Thoracic aorta (tissue), 2 donors: ENCODE measurements at regions not wholly inside any gene's neighbourhood (a gene's known extent, or its start where the extent isn't known, plus 50 kb on each side); places are given as distances from the start of the nearest gene placed in this dataset.

Experiments
- ATAC-seq: fragments of 150-250 bp; one replicate; pipeline ENCODE4 v1.8.0; 2017; ENCODE audit warnings: low read depth; ENCODE audit not compliant: insufficient number of reproducible peaks, low FRiP score
- DNase-seq: peaks from one replicate; pipeline ENCODE4 v3.0.0-alpha.2; 2020; ENCODE audit warnings: low spot score
- H3K27ac ChIP-seq, 2 donors: fragments of 200-600 bp; sonication (generic); 1 replicate in 1 of 2; 2 replicates in 1 of 2; pipeline ENCODE4 v1.5.1; 2016; ENCODE audit warnings: mild to moderate bottlenecking in 2 of 2, moderate library complexity in 2 of 2
- H3K27me3 ChIP-seq: fragments of 200-600 bp; sonication (generic); replicated peaks from 2 replicates; pipeline ENCODE4 v1.6.0; 2016; ENCODE audit warnings: mild to moderate bottlenecking; ENCODE audit not compliant: insufficient read depth
- H3K36me3 ChIP-seq: fragments of 200-600 bp; sonication (generic); one replicate; pipeline ENCODE4 v1.5.1; 2016
- H3K4me1 ChIP-seq, 2 donors: fragments of 200-600 bp; sonication (generic); 1 replicate in 1 of 2; 2 replicates in 1 of 2; pipeline versions ENCODE4 v1.5.1 to v1.6.0; 2016; ENCODE audit warnings: low read depth in 2 of 2, mild to moderate bottlenecking in 1 of 2; ENCODE audit not compliant: control insufficient read depth in 1 of 2
- H3K4me3 ChIP-seq: fragments of 200-600 bp; sonication (generic); 2 replicates; pipeline ENCODE4 v1.5.1; 2016; ENCODE audit warnings: mild to moderate bottlenecking
- H3K9me3 ChIP-seq: fragments of 200-600 bp; sonication (generic); 2 replicates; pipeline ENCODE4 v1.5.1; 2016
- TF ChIP-seq, protein P1 (sequence below): fragments of 200-600 bp; sonication (generic); IDR thresholded peaks from one replicate; pipeline ENCODE4 v1.5.1; 2019; ENCODE audit warnings: antibody characterized with exemption

DNA sequence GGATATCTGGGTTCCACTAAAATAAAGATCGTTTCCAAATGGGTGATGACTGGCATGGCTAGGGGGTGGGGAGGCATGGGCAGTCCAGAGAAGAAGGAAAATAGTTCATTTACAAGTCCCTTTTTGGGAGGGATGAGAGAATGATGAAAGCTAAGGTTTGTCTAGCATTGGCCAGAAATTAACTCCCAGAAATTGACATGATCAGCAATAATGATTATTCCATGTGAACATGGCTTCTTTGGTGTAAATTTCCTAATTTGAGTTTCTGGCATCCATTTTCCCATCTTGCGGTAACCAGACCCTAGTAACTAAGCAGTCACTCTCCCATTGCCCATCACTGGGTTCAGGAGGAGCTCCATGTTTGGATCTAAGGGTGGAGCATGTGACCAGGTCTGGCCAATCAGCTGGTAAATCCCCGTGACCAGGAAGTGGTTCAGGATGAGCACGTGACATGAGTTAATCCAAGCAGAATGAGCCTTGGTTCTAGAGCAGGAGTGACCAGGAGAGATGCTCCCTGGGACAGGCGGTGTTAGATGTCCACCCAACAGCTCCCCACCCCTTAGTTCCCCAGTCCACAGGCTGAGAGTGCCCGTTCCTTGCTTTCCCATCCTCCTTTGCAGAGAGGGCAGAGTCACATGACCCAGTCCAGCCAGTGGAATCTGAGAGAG, 512.7 kb downstream of the PREX1 start:
- Histone ChIP-seq H3K27me3 (no peaks in the 10 kb centered on the region), H3K4me3 (no peak overlapping the region), H3K27ac (no peak overlapping the region), H3K4me1 (no peaks in the 10 kb centered on the region), H3K36me3 (no peaks in the 10 kb centered on the region), H3K9me3 (no peaks in the 10 kb centered on the region)
- TF ChIP-seq, protein P1, sequence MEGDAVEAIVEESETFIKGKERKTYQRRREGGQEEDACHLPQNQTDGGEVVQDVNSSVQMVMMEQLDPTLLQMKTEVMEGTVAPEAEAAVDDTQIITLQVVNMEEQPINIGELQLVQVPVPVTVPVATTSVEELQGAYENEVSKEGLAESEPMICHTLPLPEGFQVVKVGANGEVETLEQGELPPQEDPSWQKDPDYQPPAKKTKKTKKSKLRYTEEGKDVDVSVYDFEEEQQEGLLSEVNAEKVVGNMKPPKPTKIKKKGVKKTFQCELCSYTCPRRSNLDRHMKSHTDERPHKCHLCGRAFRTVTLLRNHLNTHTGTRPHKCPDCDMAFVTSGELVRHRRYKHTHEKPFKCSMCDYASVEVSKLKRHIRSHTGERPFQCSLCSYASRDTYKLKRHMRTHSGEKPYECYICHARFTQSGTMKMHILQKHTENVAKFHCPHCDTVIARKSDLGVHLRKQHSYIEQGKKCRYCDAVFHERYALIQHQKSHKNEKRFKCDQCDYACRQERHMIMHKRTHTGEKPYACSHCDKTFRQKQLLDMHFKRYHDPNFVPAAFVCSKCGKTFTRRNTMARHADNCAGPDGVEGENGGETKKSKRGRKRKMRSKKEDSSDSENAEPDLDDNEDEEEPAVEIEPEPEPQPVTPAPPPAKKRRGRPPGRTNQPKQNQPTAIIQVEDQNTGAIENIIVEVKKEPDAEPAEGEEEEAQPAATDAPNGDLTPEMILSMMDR, result no peak
- no peak for ATAC-seq
- no peak for DNase-seq

DNA sequence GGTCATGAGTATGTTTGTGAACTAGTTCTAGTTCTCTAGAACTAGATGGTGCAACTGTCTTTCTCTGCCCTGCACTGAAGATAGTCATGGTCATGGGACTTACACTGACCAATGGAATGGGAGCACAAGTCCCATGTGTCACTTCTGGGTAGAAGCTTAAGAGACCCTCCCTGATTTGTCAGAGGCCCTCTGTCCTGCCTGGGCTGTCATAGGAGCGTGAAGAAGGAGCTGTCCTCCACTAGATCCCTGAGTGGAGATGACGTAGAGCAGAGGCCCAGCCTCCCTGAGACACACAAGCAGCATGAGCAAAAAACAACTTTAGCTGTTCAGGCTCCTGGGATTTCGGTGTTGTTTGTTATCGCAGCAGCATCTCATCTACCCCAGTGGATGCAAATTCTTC, 514.5 kb downstream of the PREX1 start:
- Histone ChIP-seq H3K36me3 (no peaks in the 10 kb centered on the region), H3K9me3 (no peaks in the 10 kb centered on the region), H3K4me1 (no peaks in the 10 kb centered on the region), H3K27me3 (no peaks in the 10 kb centered on the region), H3K27ac (no peak overlapping the region), H3K4me3 (no peak overlapping the region)
- TF ChIP-seq, protein P1, result no peak
- DNase-seq, result no peak
- no peak for ATAC-seq

DNA sequence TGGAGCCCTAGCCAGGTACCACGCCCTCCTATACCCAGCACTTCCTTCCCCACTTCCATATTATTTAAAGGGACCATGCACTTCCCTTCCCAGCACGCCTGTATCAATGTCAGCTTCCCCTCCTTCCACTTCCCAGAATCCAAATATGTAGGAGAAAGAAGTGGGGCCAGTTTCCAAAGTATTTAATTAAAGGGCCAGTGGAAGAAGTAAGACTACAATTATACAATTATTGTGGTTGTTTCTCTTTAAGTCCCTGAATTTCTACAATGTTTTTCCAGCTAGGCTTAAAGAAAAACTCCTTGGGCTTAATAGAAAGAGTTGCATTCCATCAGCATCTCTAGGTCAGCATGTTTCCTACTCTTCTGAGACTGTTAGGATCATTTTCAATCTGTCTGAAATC, 515.8 kb downstream of the PREX1 start:
- TF ChIP-seq, protein P1, result no peak
- H3K27ac ChIP-seq, result no peak overlapping the region
- no peaks in the 10 kb centered on the region for H3K4me1 ChIP-seq
- no peak for DNase-seq
- no peaks in the 10 kb centered on the region for H3K36me3 ChIP-seq
- ATAC-seq, result no peak
- H3K27me3 ChIP-seq, result no peaks in the 10 kb centered on the region
- no peaks in the 10 kb centered on the region for H3K9me3 ChIP-seq
- no peak overlapping the region for H3K4me3 ChIP-seq

DNA sequence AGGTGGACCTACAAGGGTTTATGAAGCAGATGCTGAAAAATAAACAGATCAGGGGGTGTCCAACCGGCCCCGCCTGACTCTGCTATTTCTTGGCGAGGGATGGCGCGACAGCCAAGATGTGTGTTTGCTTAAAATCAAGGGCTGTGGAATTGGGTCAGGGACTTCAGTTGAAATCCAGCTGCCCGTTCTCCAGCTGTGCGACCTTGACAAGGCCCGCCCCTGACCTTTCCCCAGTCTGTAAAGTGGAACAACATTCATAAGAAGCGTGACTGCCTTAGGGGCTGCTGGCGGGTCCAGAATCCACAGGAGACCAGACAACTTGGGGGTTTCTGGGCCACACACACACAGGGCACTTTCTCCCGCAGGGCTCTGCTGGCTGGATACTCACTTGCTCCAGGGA, 517.5 kb downstream of the PREX1 start:
- no peak for DNase-seq
- Histone ChIP-seq H3K4me1 (no peaks in the 10 kb centered on the region), H3K27me3 (no peaks in the 10 kb centered on the region), H3K9me3 (no peaks in the 10 kb centered on the region), H3K4me3 (no peak overlapping the region), H3K36me3 (no peaks in the 10 kb centered on the region), H3K27ac (no peak overlapping the region)
- TF ChIP-seq, protein P1, result no peak
- ATAC-seq, result no peak

DNA sequence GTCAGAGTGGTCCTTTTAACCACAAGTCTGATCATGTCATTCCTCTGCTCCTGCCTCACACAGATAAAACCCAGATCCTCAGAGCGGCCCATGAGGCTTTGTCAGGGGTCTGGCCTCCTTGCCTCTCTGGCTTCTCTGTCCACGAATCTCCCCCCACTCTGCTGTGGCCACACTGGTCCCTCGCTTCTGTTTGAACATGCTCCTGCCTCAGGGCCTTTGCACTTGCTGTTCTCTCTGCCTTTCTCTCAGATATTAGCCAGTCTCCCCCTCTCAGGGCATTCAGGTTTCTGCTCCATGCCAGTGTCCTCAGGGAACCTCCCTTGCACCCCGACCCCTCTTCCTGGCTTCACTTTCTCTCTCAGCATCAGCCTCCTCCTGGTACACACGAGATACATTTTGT, 518.5 kb downstream of the PREX1 start:
- ATAC-seq, result no peak
- no peaks in the 10 kb centered on the region for H3K36me3 ChIP-seq
- H3K27me3 ChIP-seq, result no peaks in the 10 kb centered on the region
- H3K27ac ChIP-seq, result no peak overlapping the region
- DNase-seq, result no peak
- no peaks in the 10 kb centered on the region for H3K4me1 ChIP-seq
- TF ChIP-seq, protein P1, result no peak
- no peaks in the 10 kb centered on the region for H3K9me3 ChIP-seq
- H3K4me3 ChIP-seq, result no peak overlapping the region
